ENCODE measurements at regions not wholly inside any gene's neighbourhood (a gene's known extent, or its start where the extent isn't known, plus 50 kb on each side); places are given as distances from the start of the nearest gene placed in this dataset.

GRCh38 chr13:60679928-60680694, 283.1 kb downstream of the TDRD3 start:
- DNase-seq = no peak
- POLR2A ChIA-PET = no interaction called here

GRCh38 chr13:60679131-60679530, 282.1 kb downstream of the TDRD3 start:
- CTCF ChIA-PET = no interaction called here
- DNase-seq = no peak

More at GRCh38 chr13:60679928-60680694, 283.1 kb downstream of the TDRD3 start:
- Histone ChIP-seq H3K79me2 (ENCODE audit: insufficient read depth) (no peaks in the 10 kb centered on the region; the same call in 1 of the 2 replicates), H3K4me2 (no peak overlapping the region), H3K4me3 (ENCODE audit: low read depth in 2 of 2, low read length in 1 of 2) (no peak overlapping the region), H3K4me1 (ENCODE audit: control insufficient read depth in 1 of 2, insufficient read depth in 2 of 2, low read depth in 1 of 2, low read length in 1 of 2) (no peaks in the 10 kb centered on the region), H3K9ac (no peak overlapping the region), H3K36me3 (replicated peaks in 1 of 2; ENCODE audit: control insufficient read depth in 1 of 2, insufficient read depth in 2 of 2, low read length in 1 of 2) (no peaks in the 10 kb centered on the region), H3K27ac (ENCODE audit: low read depth in 2 of 2, low read length in 1 of 2) (no peak overlapping the region), H3K27me3 (ENCODE audit: insufficient read depth) (no peaks in the 10 kb centered on the region), H3K9me2 (no peaks in the 10 kb centered on the region), H3K9me3 (0 out of 2 replicates have a peak, but pooled peaks cover 4% of the 10 kb centered on the region), H4K20me1 (ENCODE audit: insufficient read depth) (no peaks in the 10 kb centered on the region), H3F3A (replicated peaks; ENCODE audit: insufficient read depth) (no peaks in the 10 kb centered on the region), H2AFZ (ENCODE audit: low read depth) (no peak overlapping the region)
- TF ChIP-seq TCF12 (IDR thresholded peaks at IDR 0.05) = no peak
- TF ChIP-seq NRF1 (IDR thresholded peaks at IDR 0.05; ENCODE audit: low read depth, low read length) = no peak
- no peak for TF ChIP-seq POLR2AphosphoS5 (IDR thresholded peaks at IDR 0.05; ENCODE audit: low read depth, low read length)
- no peak for TF ChIP-seq SMC3 (IDR thresholded peaks at IDR 0.05; ENCODE audit: low read depth, low read length)
- no peak for TF ChIP-seq TEAD4 (IDR thresholded peaks at IDR 0.05; ENCODE audit: borderline replicate concordance, insufficient read depth)
- no peak for TF ChIP-seq CHD2 (IDR thresholded peaks at IDR 0.05; ENCODE audit: low read length, partially characterized antibody)
- TF ChIP-seq RAD21 (IDR thresholded peaks at IDR 0.05; ENCODE audit: low read length) = no peak
- TF ChIP-seq MXI1 (IDR thresholded peaks at IDR 0.05; ENCODE audit: low read depth, low read length) = no peak
- no peak for TF ChIP-seq RCOR1 (IDR thresholded peaks at IDR 0.05; ENCODE audit: low read length)
- no peak for TF ChIP-seq PBX3 (IDR thresholded peaks at IDR 0.05)
- TF ChIP-seq EZH2phosphoT487 (IDR thresholded peaks at IDR 0.05; ENCODE audit: borderline replicate concordance, low read depth) = no peak
- no peak for TF ChIP-seq NFIC (IDR thresholded peaks at IDR 0.05; ENCODE audit: borderline replicate concordance)
- TF ChIP-seq GATA2 (CRISPR knock-in tag; IDR thresholded peaks at IDR 0.05) = no peak
- WGBS (ENCODE audit: low lambda C conversion rate) = 30% methylated on average over 5 of the region's 5 CpGs
- CTCF ChIA-PET = interaction anchor here (0.7 kb wide), 1 partner anchor 139 kb away, joined by 3 read pairs; no protein-coding TSS in a partner anchor

More at GRCh38 chr13:60679131-60679530, 282.1 kb downstream of the TDRD3 start:
- Histone ChIP-seq H3K9me2 (no peaks in the 10 kb centered on the region), H3K4me1 (ENCODE audit: control insufficient read depth in 1 of 2, insufficient read depth in 2 of 2, low read depth in 1 of 2, low read length in 1 of 2) (no peaks in the 10 kb centered on the region), H3K9ac (no peak overlapping the region), H3K79me2 (ENCODE audit: insufficient read depth) (no peaks in the 10 kb centered on the region; the same call in 1 of the 2 replicates), H2AFZ (ENCODE audit: low read depth) (no peak overlapping the region), H4K20me1 (ENCODE audit: insufficient read depth) (no peaks in the 10 kb centered on the region), H3K27me3 (ENCODE audit: insufficient read depth) (no peaks in the 10 kb centered on the region), H3F3A (replicated peaks; ENCODE audit: insufficient read depth) (no peaks in the 10 kb centered on the region), H3K27ac (ENCODE audit: low read depth in 2 of 2, low read length in 1 of 2) (no peak overlapping the region), H3K4me3 (ENCODE audit: low read depth in 2 of 2, low read length in 1 of 2) (no peak overlapping the region), H3K4me2 (no peak overlapping the region), H3K9me3 (0 out of 2 replicates have a peak, but pooled peaks cover 4% of the 10 kb centered on the region), H3K36me3 (replicated peaks in 1 of 2; ENCODE audit: control insufficient read depth in 1 of 2, insufficient read depth in 2 of 2, low read length in 1 of 2) (no peaks in the 10 kb centered on the region)
- no peak for TF ChIP-seq FOSL2 (IDR thresholded peaks at IDR 0.05; ENCODE audit: borderline replicate concordance, low read depth)
- no peak for TF ChIP-seq TEAD4 (IDR thresholded peaks at IDR 0.05; ENCODE audit: borderline replicate concordance, insufficient read depth)
- TF ChIP-seq SIN3A (IDR thresholded peaks at IDR 0.05; ENCODE audit: borderline replicate concordance, low read depth, low read length) = no peak
- TF ChIP-seq REST (IDR thresholded peaks at IDR 0.05; ENCODE audit: low read depth, low read length) = no peak
- TF ChIP-seq EZH2phosphoT487 (IDR thresholded peaks at IDR 0.05; ENCODE audit: borderline replicate concordance, low read depth) = no peak
- WGBS (ENCODE audit: low lambda C conversion rate) = 63% methylated on average over 4 of the region's 4 CpGs
- POLR2A ChIA-PET = no interaction called here

Measured in SK-N-SH (cell line).